ENCODE measurements at regions not wholly inside any gene's neighbourhood (a gene's known extent, or its start where the extent isn't known, plus 50 kb on each side); places are given as distances from the start of the nearest gene placed in this dataset.
"Not testable (repeated sequence)": the region's sequence is repeated elsewhere in the genome, so short reads cannot be mapped to it uniquely, and the experiment has no call there.

- peak; percentile 86 to 91 (median 88) for DNase-seq
Measured at GRCh38 chr6:16901782-16902181, 140.5 kb upstream of the ATXN1 start.

GRCh38 chr6:16901306-16901705 lies 140.0 kb upstream of the ATXN1 start:
- peak in 2 of 3 donors; percentile 39 to 45 for DNase-seq

- no peak for DNase-seq
Measured at GRCh38 chr6:16898640-16899396, 137.6 kb upstream of the ATXN1 start.

GRCh38 chr6:16897669-16898068 lies 136.4 kb upstream of the ATXN1 start:
- DNase-seq, result no peak

- DNase-seq, result no peak
Measured at GRCh38 chr6:16894301-16894700, 133.0 kb upstream of the ATXN1 start.

GRCh38 chr6:16891110-16891509 lies 129.8 kb upstream of the ATXN1 start:
- not testable (repeated sequence) for DNase-seq

- no peak for DNase-seq
Measured at GRCh38 chr6:16885411-16886160, 124.3 kb upstream of the ATXN1 start.

- no peak for DNase-seq
Measured at GRCh38 chr6:16884526-16884925, 123.3 kb upstream of the ATXN1 start.

GRCh38 chr6:16883414-16883813 lies 122.2 kb upstream of the ATXN1 start:
- DNase-seq, result no peak

- no peak for DNase-seq
Measured at GRCh38 chr6:16882230-16882629, 121.0 kb upstream of the ATXN1 start.

GRCh38 chr6:16876852-16877251 lies 115.6 kb upstream of the ATXN1 start:
- not testable (repeated sequence) for DNase-seq

- no peak for DNase-seq
Measured at GRCh38 chr6:16876201-16876600, 114.9 kb upstream of the ATXN1 start.

- no peak for DNase-seq
Measured at GRCh38 chr6:16873698-16874097, 112.4 kb upstream of the ATXN1 start.

- no peak for DNase-seq
Measured at GRCh38 chr6:16872543-16873235, 111.4 kb upstream of the ATXN1 start.

GRCh38 chr6:16871047-16871446 lies 109.8 kb upstream of the ATXN1 start:
- no peak for DNase-seq

- DNase-seq, result no peak
Measured at GRCh38 chr6:16868968-16869367, 107.7 kb upstream of the ATXN1 start.

- DNase-seq, result no peak
Measured at GRCh38 chr6:16857969-16858592, 96.8 kb upstream of the ATXN1 start.

GRCh38 chr6:16855460-16855859 lies 94.2 kb upstream of the ATXN1 start:
- DNase-seq, result no peak

GRCh38 chr6:16854986-16855385 lies 93.7 kb upstream of the ATXN1 start:
- DNase-seq, result no peak

- DNase-seq, result peak; percentile 44 to 55 (median 53)
Measured at GRCh38 chr6:16852671-16853070, 91.4 kb upstream of the ATXN1 start.

- peak; percentile 69 to 89 (median 88) for DNase-seq
Measured at GRCh38 chr6:16851758-16852157, 90.5 kb upstream of the ATXN1 start.

GRCh38 chr6:16851044-16851540 lies 89.8 kb upstream of the ATXN1 start:
- no peak for DNase-seq

- peak in 2 of 3 donors; percentile 30 to 47 for DNase-seq
Measured at GRCh38 chr6:16850681-16851026, 89.4 kb upstream of the ATXN1 start.
